ENCODE measurements at regions not wholly inside any gene's neighbourhood (a gene's known extent, or its start where the extent isn't known, plus 50 kb on each side); places are given as distances from the start of the nearest gene placed in this dataset.
A peak's percentile ranks its signal among the peaks of the same experiment; 100 is the strongest.

DNA sequence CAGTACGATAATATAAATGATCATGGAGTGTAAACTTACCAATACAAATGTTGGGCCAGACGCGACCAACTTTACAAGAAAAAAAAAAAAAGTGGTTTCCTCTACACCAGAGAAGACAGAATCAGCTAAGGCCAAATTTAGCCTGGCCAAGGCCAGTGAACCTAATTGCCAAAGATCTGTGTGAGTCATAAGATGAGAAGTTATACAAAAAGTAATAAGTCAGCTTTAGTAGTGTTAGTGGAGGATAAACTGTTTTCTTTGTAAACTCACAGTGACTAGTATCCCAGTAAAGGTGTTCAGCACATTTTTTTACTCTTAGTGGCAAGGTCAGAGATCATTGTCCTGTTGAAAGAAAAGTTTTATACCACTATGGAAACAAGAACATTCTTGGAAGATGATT, 531.4 kb upstream of the TECRL start:
- H3K4me2 ChIP-seq (ENCODE audit: low read length): no peak overlapping the region
- H4K20me1 ChIP-seq (ENCODE audit: insufficient read depth, low read length): no peaks in the 10 kb centered on the region
- H3K4me3 ChIP-seq (ENCODE audit: low read length): no peak overlapping the region
- no peaks in the 10 kb centered on the region for H3K27me3 ChIP-seq (ENCODE audit: low read depth, low read length)
- no peaks in the 10 kb centered on the region for H3K79me2 ChIP-seq (ENCODE audit: low read length)
- no peaks in the 10 kb centered on the region for H3K36me3 ChIP-seq (replicated peaks; ENCODE audit: low read depth, low read length)
- no peak overlapping the region for H3K27ac ChIP-seq (ENCODE audit: low read length)
- no peaks in the 10 kb centered on the region for H3K9me3 ChIP-seq (ENCODE audit: insufficient read depth, low read length)
- TF ChIP-seq CTCF (IDR thresholded peaks at IDR 0.05; ENCODE audit: low read depth, low read length) (no peak), EZH2phosphoT487 (IDR thresholded peaks at IDR 0.05; ENCODE audit: low read depth) (no peak)
- no peak overlapping the region for H2AFZ ChIP-seq (ENCODE audit: low read depth, low read length)
- no peak overlapping the region for H3K9ac ChIP-seq (ENCODE audit: low read length)
- H3K4me1 ChIP-seq (ENCODE audit: low read length): no peaks in the 10 kb centered on the region

GRCh38 chr4:64935469-64936001, 526.3 kb upstream of the TECRL start:
- no peak overlapping the region for H3K4me2 ChIP-seq (ENCODE audit: low read length)
- H3K27me3 ChIP-seq (ENCODE audit: low read depth, low read length): no peaks in the 10 kb centered on the region
- H3K9ac ChIP-seq (ENCODE audit: low read length): no peak overlapping the region
- H3K27ac ChIP-seq (ENCODE audit: low read length): no peak overlapping the region
- no peaks in the 10 kb centered on the region for H4K20me1 ChIP-seq (ENCODE audit: insufficient read depth, low read length)
- no peaks in the 10 kb centered on the region for H3K36me3 ChIP-seq (replicated peaks; ENCODE audit: low read depth, low read length)
- no peak for TF ChIP-seq CTCF (IDR thresholded peaks at IDR 0.05; ENCODE audit: low read depth, low read length)
- no peak for TF ChIP-seq EZH2phosphoT487 (IDR thresholded peaks at IDR 0.05; ENCODE audit: low read depth)
- no peak overlapping the region for H2AFZ ChIP-seq (ENCODE audit: low read depth, low read length)
- H3K79me2 ChIP-seq (ENCODE audit: low read length): no peaks in the 10 kb centered on the region
- no peaks in the 10 kb centered on the region for H3K4me1 ChIP-seq (ENCODE audit: low read length)
- no peaks in the 10 kb centered on the region for H3K9me3 ChIP-seq (ENCODE audit: insufficient read depth, low read length)
- no peak overlapping the region for H3K4me3 ChIP-seq (ENCODE audit: low read length)

DNA sequence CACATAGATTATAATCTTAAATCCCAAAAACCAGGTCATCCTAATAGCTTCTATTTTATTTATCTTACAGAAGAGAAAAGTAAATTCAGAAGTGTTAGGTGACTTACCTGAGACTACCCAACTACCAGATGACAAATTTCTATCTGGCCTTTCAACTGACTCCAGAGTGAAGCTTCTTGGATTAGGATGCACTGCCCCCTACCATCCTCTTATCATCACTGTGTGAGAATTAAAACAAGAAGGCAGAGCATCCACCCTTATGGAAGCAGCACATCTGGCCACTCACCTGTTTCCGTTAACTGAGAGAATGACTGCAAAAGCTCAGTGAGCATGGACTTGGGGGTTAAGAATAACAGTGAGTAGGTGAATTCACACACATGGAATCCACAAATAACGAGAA, 502.6 kb upstream of the TECRL start:
- Histone ChIP-seq H4K20me1 (ENCODE audit: insufficient read depth, low read length) (no peaks in the 10 kb centered on the region), H3K4me1 (ENCODE audit: low read length) (no peaks in the 10 kb centered on the region), H3K9me3 (ENCODE audit: insufficient read depth, low read length) (no peaks in the 10 kb centered on the region), H3K9ac (ENCODE audit: low read length) (no peak overlapping the region), H3K79me2 (ENCODE audit: low read length) (no peaks in the 10 kb centered on the region), H2AFZ (ENCODE audit: low read depth, low read length) (no peak overlapping the region), H3K36me3 (replicated peaks; ENCODE audit: low read depth, low read length) (no peaks in the 10 kb centered on the region), H3K27me3 (ENCODE audit: low read depth, low read length) (no peaks in the 10 kb centered on the region), H3K27ac (ENCODE audit: low read length) (no peak overlapping the region), H3K4me2 (ENCODE audit: low read length) (no peak overlapping the region), H3K4me3 (ENCODE audit: low read length) (no peak overlapping the region)
- TF ChIP-seq CTCF (IDR thresholded peaks at IDR 0.05; ENCODE audit: low read depth, low read length) (peak; percentile 29), EZH2phosphoT487 (IDR thresholded peaks at IDR 0.05; ENCODE audit: low read depth) (no peak)

DNA sequence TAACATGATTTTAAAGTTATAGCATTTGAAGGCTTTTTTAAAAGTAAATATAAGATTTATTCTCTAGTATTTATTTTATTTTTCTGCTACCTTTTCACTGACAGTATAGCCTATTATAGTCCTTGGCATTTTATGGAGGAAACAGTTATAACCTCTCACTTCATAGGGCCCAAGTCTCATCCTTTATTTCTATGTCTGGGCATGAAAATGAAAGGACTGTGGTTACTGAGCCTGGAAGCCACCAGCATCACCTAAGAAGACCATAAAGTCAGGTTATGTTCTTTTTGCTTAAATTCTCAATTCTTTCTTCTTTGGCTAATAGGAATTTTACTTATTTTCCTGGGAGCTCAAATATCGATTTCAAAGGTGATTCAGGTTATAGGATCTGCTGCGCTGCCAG, 494.7 kb upstream of the TECRL start:
- H3K4me2 ChIP-seq (ENCODE audit: low read length): no peak overlapping the region
- H4K20me1 ChIP-seq (ENCODE audit: insufficient read depth, low read length): no peaks in the 10 kb centered on the region
- H3K4me1 ChIP-seq (ENCODE audit: low read length): no peaks in the 10 kb centered on the region
- no peaks in the 10 kb centered on the region for H3K36me3 ChIP-seq (replicated peaks; ENCODE audit: low read depth, low read length)
- no peaks in the 10 kb centered on the region for H3K9me3 ChIP-seq (ENCODE audit: insufficient read depth, low read length)
- no peak overlapping the region for H2AFZ ChIP-seq (ENCODE audit: low read depth, low read length)
- no peak overlapping the region for H3K4me3 ChIP-seq (ENCODE audit: low read length)
- no peaks in the 10 kb centered on the region for H3K79me2 ChIP-seq (ENCODE audit: low read length)
- TF ChIP-seq CTCF (IDR thresholded peaks at IDR 0.05; ENCODE audit: low read depth, low read length): no peak
- H3K27ac ChIP-seq (ENCODE audit: low read length): no peak overlapping the region
- H3K27me3 ChIP-seq (ENCODE audit: low read depth, low read length): no peaks in the 10 kb centered on the region
- no peak overlapping the region for H3K9ac ChIP-seq (ENCODE audit: low read length)
